Vagina (tissue), 2 donors: ENCODE measurements at regions not wholly inside any gene's neighbourhood (a gene's known extent, or its start where the extent isn't known, plus 50 kb on each side); places are given as distances from the start of the nearest gene placed in this dataset.

Experiments used
- DNase-seq, 2 donors: peaks; one replicate each; pipeline ENCODE4 v3.0.0-alpha.2; 2017; ENCODE audit errors: extremely low spot score in 2 of 2
- H3K27ac ChIP-seq: fragments of 200-600 bp; sonication (generic); one replicate; pipeline ENCODE4 v1.5.1; 2019
- H3K27me3 ChIP-seq: fragments of 200-600 bp; sonication (generic); one replicate; pipeline ENCODE4 v1.5.1; 2019
- H3K36me3 ChIP-seq, 2 donors: fragments of 200-600 bp; sonication (generic); one replicate each; pipeline ENCODE4 v1.5.1; 2017 to 2019
- H3K4me1 ChIP-seq: fragments of 200-600 bp; sonication (generic); one replicate; pipeline ENCODE4 v1.5.1; 2019
- H3K4me3 ChIP-seq, 2 donors: fragments of 200-600 bp; sonication (generic); 1 replicate in 1 of 2; 2 replicates in 1 of 2; pipeline ENCODE4 v1.5.1; 2016 to 2019
- H3K9me3 ChIP-seq: fragments of 200-600 bp; sonication (generic); one replicate; pipeline ENCODE4 v1.5.1; 2019
- CTCF ChIP-seq, 3 experiments: fragments of 450-650 bp in 2 of 3; fragments of 200-600 bp in 1 of 3; sonication (generic) in 1 of 3; IDR thresholded peaks; one replicate each; pipeline ENCODE4 v1.5.1; 2017 to 2019; ENCODE audit warnings: antibody characterized with exemption in 3 of 3, mild to moderate bottlenecking in 2 of 3, moderate library complexity in 2 of 3
- POLR2A ChIP-seq, 2 donors: fragments of 450-650 bp; IDR thresholded peaks; one replicate each; pipeline ENCODE4 v1.6.1; 2017; ENCODE audit warnings: antibody characterized with exemption in 2 of 2, mild to moderate bottlenecking in 2 of 2, moderate library complexity in 2 of 2
- POLR2AphosphoS5 ChIP-seq, 2 donors: sonication (generic); formaldehyde crosslinking; IDR thresholded peaks; one replicate each; pipeline ENCODE4 v1.9.0; 2017; ENCODE audit warnings: antibody characterized with exemption in 2 of 2, mild to moderate bottlenecking in 2 of 2, low read depth in 1 of 2; ENCODE audit not compliant: insufficient read depth in 1 of 2
- intact Hi-C: fragments of 100-400 bp; cut with DNase I; formaldehyde crosslinking; loops from one replicate; pipeline ENCODE4 v1.15.1; 2023

DNA sequence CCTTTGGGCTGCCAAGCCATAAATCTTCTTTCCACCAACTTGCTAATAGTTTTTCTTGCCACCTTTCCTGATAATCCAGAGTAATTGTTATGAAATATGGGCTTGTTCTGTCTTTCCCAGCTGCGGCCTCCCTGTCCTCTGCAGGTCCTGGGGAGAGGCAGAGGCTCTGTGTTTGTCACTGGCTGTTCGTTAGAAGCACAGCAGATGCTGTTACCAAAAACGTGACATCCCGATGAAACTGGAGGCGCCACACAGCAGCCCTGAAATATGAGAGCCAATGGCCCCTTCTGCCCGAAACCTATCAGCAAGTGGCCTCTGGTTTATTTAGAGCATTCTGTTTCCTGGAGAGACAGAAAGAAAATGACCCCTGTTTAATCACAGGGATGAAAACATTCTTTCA is 115.1 kb upstream of the ANKFN1 start:
- Histone ChIP-seq H3K4me3 (no peak overlapping the region), H3K9me3 (no peaks in the 10 kb centered on the region), H3K4me1 (no peaks in the 10 kb centered on the region), H3K27ac (no peak overlapping the region), H3K27me3 (no peaks in the 10 kb centered on the region), H3K36me3 (no peaks in the 10 kb centered on the region)
- intact Hi-C loops, result no loop called here
- TF ChIP-seq POLR2AphosphoS5 (IDR thresholded peaks at IDR 0.05; ENCODE audit: insufficient read depth in 1 of 2, low read depth in 1 of 2) (no peak), CTCF (IDR thresholded peaks at IDR 0.05) (no peak), POLR2A (IDR thresholded peaks at IDR 0.05) (no peak)
- no peak for DNase-seq

DNA sequence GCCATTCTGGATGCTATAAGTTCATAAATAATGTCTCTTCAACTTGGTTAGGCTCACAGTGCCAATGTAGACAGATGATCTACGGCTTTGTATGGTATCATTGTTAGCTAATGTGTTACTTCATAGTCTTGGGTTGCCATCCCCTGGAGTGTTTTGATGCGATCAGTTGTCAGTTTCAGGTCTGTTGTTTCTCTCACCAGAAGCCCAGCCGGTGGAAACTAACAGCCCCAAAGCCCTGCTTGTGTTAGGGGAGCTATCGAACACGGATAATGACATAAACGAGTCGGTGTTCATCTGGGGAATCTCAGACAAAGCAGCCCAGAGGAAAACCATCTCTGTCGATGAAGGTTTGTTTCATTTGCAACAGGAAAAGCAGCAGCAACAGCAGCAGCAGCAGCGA is 107.4 kb upstream of the ANKFN1 start:
- H3K36me3 ChIP-seq, result no peaks in the 10 kb centered on the region
- TF ChIP-seq POLR2A (IDR thresholded peaks at IDR 0.05), result no peak
- no peak for TF ChIP-seq CTCF (IDR thresholded peaks at IDR 0.05)
- TF ChIP-seq POLR2AphosphoS5 (IDR thresholded peaks at IDR 0.05; ENCODE audit: insufficient read depth in 1 of 2, low read depth in 1 of 2), result no peak
- H3K4me1 ChIP-seq, result no peaks in the 10 kb centered on the region
- H3K9me3 ChIP-seq, result no peaks in the 10 kb centered on the region
- no peak overlapping the region for H3K4me3 ChIP-seq
- no peak overlapping the region for H3K27ac ChIP-seq
- intact Hi-C loops, result no loop called here
- H3K27me3 ChIP-seq, result no peaks in the 10 kb centered on the region
- no peak for DNase-seq

DNA sequence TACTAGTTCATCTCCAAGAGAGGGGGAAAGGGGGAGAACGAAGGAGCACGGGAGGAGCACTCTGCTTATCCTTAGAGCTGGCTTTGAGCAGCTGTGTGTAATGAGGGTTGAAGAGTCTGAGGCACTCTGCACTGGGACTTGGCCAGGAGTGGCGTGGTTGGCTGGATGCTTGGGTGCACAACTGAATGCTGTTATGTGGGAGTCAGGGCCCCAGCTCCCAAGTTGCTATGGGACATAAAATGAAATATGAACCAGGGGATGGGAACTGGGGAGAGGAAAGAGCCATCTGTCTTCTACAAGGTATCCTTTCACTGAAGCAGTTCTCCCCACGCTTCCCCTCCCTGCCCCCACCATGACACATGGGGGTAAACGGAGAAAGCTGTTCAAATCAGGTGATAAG is 105.9 kb upstream of the ANKFN1 start:
- intact Hi-C loops, result no loop called here

GRCh38 chr17:56057869-56058268 is 95.4 kb upstream of the ANKFN1 start:
- DNase-seq, result no peak
- Histone ChIP-seq H3K27ac (no peak overlapping the region), H3K36me3 (no peaks in the 10 kb centered on the region), H3K27me3 (no peaks in the 10 kb centered on the region), H3K4me3 (no peak overlapping the region), H3K9me3 (no peaks in the 10 kb centered on the region), H3K4me1 (no peaks in the 10 kb centered on the region)
- intact Hi-C loops, result no loop called here
- TF ChIP-seq CTCF (IDR thresholded peaks at IDR 0.05) (no peak), POLR2AphosphoS5 (IDR thresholded peaks at IDR 0.05; ENCODE audit: insufficient read depth in 1 of 2, low read depth in 1 of 2) (no peak), POLR2A (IDR thresholded peaks at IDR 0.05) (no peak)

More for the DNA sequence above, 105.9 kb upstream of the ANKFN1 start:
- H3K27ac ChIP-seq, result no peak overlapping the region
- H3K27me3 ChIP-seq, result no peaks in the 10 kb centered on the region
- H3K9me3 ChIP-seq, result no peaks in the 10 kb centered on the region
- H3K4me3 ChIP-seq, result no peak overlapping the region
- H3K4me1 ChIP-seq, result no peaks in the 10 kb centered on the region
- TF ChIP-seq CTCF (IDR thresholded peaks at IDR 0.05), result no peak
- TF ChIP-seq POLR2AphosphoS5 (IDR thresholded peaks at IDR 0.05; ENCODE audit: insufficient read depth in 1 of 2, low read depth in 1 of 2), result no peak
- TF ChIP-seq POLR2A (IDR thresholded peaks at IDR 0.05), result no peak
- H3K36me3 ChIP-seq, result no peaks in the 10 kb centered on the region
- no peak for DNase-seq

GRCh38 chr17:56064506-56064905 is 88.8 kb upstream of the ANKFN1 start:
- intact Hi-C loops, result no loop called here
- TF ChIP-seq POLR2A (IDR thresholded peaks at IDR 0.05) (no peak), CTCF (IDR thresholded peaks at IDR 0.05) (no peak)
- no peaks in the 10 kb centered on the region for H3K36me3 ChIP-seq
- H3K27ac ChIP-seq, result no peak overlapping the region
- H3K4me1 ChIP-seq, result no peaks in the 10 kb centered on the region
- no peaks in the 10 kb centered on the region for H3K9me3 ChIP-seq
- no peak for DNase-seq
- no peaks in the 10 kb centered on the region for H3K27me3 ChIP-seq
- H3K4me3 ChIP-seq, result no peak overlapping the region
